Muscle of leg (tissue), 3 donors: ENCODE measurements at regions not wholly inside any gene's neighbourhood (a gene's known extent, or its start where the extent isn't known, plus 50 kb on each side); places are given as distances from the start of the nearest gene placed in this dataset.
A peak's percentile ranks its signal among the peaks of the same experiment; 100 is the strongest.

Experiments used
- DNase-seq: peaks from one replicate; pipeline ENCODE4 v3.0.0; 2013
- H3K27ac ChIP-seq: one replicate; pipeline ENCODE4 v1.5.1; 2013; ENCODE audit warnings: mild to moderate bottlenecking, low read length, control low read depth
- H3K27me3 ChIP-seq: one replicate; pipeline ENCODE4 v1.6.1; 2013; ENCODE audit warnings: low read length; ENCODE audit not compliant: control insufficient read depth, insufficient read depth
- H3K36me3 ChIP-seq: one replicate; pipeline ENCODE4 v1.6.1; 2013; ENCODE audit warnings: low read length; ENCODE audit not compliant: control insufficient read depth, insufficient read depth
- H3K4me1 ChIP-seq: one replicate; pipeline ENCODE4 v1.6.1; 2013; ENCODE audit warnings: low read length; ENCODE audit not compliant: control insufficient read depth, insufficient read depth
- H3K4me3 ChIP-seq: one replicate; pipeline ENCODE4 v1.5.1; 2013; ENCODE audit warnings: low read length, control low read depth
- H3K9me3 ChIP-seq: replicated peaks from 2 replicates; pipeline ENCODE4 v1.6.1; 2013; ENCODE audit warnings: low read depth, low read length; ENCODE audit not compliant: control insufficient read depth
- WGBS: methylation state at CpG from one replicate; pipeline ENCODE4 v1.1.5; 2013; ENCODE audit warnings: missing lambda C conversion rate; ENCODE audit not compliant: insufficient coverage; 5-methylcytosine and 5-hydroxymethylcytosine counted together

DNA sequence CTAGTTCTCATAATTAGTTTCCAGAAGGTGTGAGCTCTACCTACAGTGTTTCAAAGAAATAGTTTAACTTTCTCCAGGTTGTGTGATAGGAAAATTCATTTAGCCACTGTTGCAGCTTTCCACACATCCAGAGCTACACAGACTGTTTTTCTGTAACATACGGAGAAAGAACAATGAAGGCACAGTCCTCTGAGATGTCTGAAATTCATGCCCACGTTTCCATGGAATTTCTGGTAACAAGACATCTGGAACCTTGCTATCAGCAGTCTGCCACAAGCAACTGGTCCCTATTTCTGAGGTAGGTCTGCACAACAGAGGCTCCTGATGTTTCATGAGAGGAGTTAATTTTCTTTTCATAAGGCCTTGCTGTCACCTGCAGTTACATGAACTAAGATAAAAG lies 273.3 kb upstream of the C11orf87 start:
- Histone ChIP-seq H3K4me1 (no peaks in the 10 kb centered on the region), H3K27ac (no peak overlapping the region), H3K36me3 (no peaks in the 10 kb centered on the region), H3K27me3 (no peaks in the 10 kb centered on the region), H3K9me3 (no peaks in the 10 kb centered on the region), H3K4me3 (no peak overlapping the region)
- no CpG with 5 or more reads among the region's 2 CpGs for WGBS
- DNase-seq: peak; percentile 24

- Histone ChIP-seq H3K27me3 (no peaks in the 10 kb centered on the region), H3K4me3 (no peak overlapping the region), H3K4me1 (no peaks in the 10 kb centered on the region), H3K9me3 (no peaks in the 10 kb centered on the region), H3K27ac (no peak overlapping the region), H3K36me3 (no peaks in the 10 kb centered on the region)
- no peak for DNase-seq
- no CpG with 5 or more reads among the region's 2 CpGs for WGBS
These were observed 271.4 kb upstream of the C11orf87 start for GRCh38 chr11:109150581-109150980.

GRCh38 chr11:109153836-109154235 lies 268.2 kb upstream of the C11orf87 start:
- no peak for DNase-seq
- Histone ChIP-seq H3K27ac (no peak overlapping the region), H3K4me1 (no peaks in the 10 kb centered on the region), H3K9me3 (no peaks in the 10 kb centered on the region), H3K4me3 (no peak overlapping the region), H3K27me3 (no peaks in the 10 kb centered on the region), H3K36me3 (no peaks in the 10 kb centered on the region)

DNA sequence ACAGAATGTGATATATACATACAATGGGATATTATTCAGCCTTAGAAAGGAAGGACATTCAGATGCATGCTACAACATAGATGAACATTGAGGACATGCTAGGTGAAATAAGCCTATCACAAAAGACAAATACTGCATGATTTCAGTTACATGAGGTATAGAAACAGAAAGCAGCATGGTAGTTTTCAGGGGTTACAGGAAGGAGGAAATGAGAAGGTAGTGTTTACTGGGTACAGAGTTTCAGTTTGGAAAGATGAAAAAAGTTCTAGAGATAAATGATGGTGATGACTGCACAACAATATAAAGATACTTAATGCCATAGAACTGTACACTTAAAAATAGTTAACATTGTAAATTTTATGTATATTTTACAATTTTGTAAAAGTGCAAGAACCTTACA lies 266.7 kb upstream of the C11orf87 start:
- Histone ChIP-seq H3K27me3 (no peaks in the 10 kb centered on the region), H3K36me3 (no peaks in the 10 kb centered on the region), H3K9me3 (no peaks in the 10 kb centered on the region), H3K4me3 (no peak overlapping the region), H3K4me1 (no peaks in the 10 kb centered on the region), H3K27ac (no peak overlapping the region)
- no peak for DNase-seq

DNA sequence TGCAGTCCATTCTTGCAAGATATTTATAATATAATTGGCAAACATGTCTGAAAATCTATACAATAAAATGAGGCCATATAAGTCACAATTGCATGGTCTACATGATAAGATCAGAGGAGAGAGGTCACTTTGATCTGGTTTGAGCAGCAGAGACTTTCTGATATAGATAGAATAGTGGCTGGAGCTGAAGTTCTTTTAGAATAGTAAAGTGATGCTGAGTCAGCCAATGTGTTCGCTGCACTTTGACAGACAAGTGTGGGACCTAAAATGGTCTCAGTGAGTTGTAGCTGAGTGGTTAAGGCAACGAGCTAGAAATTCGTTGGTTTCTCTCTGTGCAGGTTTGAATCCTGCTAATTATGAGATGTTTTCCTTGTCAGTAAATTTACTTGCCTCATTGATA lies 257.0 kb upstream of the C11orf87 start:
- Histone ChIP-seq H3K4me3 (no peak overlapping the region), H3K4me1 (no peaks in the 10 kb centered on the region), H3K36me3 (no peaks in the 10 kb centered on the region), H3K9me3 (no peaks in the 10 kb centered on the region), H3K27me3 (no peaks in the 10 kb centered on the region), H3K27ac (no peak overlapping the region)
- WGBS: 89% methylated on average over 1 of the region's 3 CpGs
- DNase-seq: no peak

DNA sequence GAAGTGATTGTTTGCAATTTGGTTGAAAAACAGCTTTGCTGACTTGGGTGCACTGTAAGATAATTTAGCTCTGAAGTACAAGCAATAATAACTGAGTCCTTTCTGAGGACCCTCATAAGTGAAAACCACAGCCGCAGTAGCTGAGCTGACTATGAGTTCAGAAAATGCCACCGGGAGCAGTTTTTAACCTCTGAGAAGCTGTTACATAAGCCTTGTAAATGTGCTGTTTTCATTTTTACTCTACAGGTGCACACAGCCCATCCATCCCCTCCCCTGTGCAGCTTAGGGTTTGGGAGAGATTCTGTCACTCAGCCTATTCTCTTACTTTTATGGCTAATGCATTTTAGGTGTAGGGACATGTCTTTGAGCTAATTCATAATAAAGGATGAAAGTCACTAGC lies 255.5 kb upstream of the C11orf87 start:
- DNase-seq: no peak
- Histone ChIP-seq H3K4me1 (no peaks in the 10 kb centered on the region), H3K27ac (no peak overlapping the region), H3K36me3 (no peaks in the 10 kb centered on the region), H3K4me3 (no peak overlapping the region), H3K9me3 (no peaks in the 10 kb centered on the region), H3K27me3 (no peaks in the 10 kb centered on the region)
- 57% methylated on average over 1 of the region's 2 CpGs for WGBS

DNA sequence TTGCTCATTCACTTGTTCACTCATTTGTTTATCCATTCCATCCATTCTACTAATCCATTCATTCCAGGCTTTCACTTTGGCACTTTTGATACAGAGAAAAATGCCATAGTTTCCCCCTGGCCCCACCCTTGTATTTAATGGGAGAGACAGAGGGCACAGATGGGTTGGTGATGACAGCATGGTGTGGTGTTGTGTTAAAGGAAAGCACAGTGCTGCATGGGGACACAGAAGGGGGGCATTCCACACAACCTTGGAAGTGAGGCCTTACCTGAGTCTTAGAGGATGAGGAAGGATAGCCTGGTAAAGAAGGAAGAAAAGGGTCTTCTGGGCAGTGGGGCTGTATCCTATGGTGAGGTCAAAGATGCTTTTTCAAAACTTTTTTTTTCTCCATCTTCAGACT lies 248.5 kb upstream of the C11orf87 start:
- no peak for DNase-seq
- Histone ChIP-seq H3K4me1 (no peaks in the 10 kb centered on the region), H3K4me3 (no peak overlapping the region)

DNA sequence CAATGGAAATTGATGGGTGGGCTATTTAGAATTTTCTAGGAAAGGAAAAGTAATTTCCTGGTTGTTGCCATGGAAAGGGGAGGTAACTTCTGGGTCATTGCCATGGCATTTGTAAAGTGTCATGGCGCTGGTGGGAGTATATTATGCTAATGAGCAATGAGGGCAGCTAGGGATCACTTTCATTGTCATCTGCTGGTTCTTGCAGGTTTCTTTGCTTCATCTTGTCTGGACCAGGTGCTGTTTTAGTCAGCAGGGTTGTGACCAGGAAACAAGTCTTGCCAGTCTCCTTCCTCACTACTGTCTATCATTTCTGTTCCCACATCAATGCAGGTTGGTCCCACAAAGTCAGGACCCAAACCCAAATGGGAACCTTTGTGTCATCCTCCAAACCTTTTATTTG lies 237.6 kb upstream of the C11orf87 start:
- Histone ChIP-seq H3K36me3 (no peaks in the 10 kb centered on the region), H3K4me3 (no peak overlapping the region), H3K9me3 (no peaks in the 10 kb centered on the region), H3K4me1 (no peaks in the 10 kb centered on the region), H3K27me3 (no peaks in the 10 kb centered on the region), H3K27ac (no peak overlapping the region)
- no peak for DNase-seq
- 83% methylated on average over 1 of the region's 1 CpG for WGBS

More for the DNA sequence above, 248.5 kb upstream of the C11orf87 start:
- H3K27me3 ChIP-seq: no peaks in the 10 kb centered on the region
- no peaks in the 10 kb centered on the region for H3K36me3 ChIP-seq
- H3K27ac ChIP-seq: no peak overlapping the region
- no peaks in the 10 kb centered on the region for H3K9me3 ChIP-seq

- no peak overlapping the region for H3K4me3 ChIP-seq
- H3K9me3 ChIP-seq: no peaks in the 10 kb centered on the region
- no peaks in the 10 kb centered on the region for H3K36me3 ChIP-seq
- no peak overlapping the region for H3K27ac ChIP-seq
- H3K27me3 ChIP-seq: no peaks in the 10 kb centered on the region
- no peak for DNase-seq
- H3K4me1 ChIP-seq: no peaks in the 10 kb centered on the region
- 89% methylated on average over 3 of the region's 6 CpGs for WGBS
These were observed 229.1 kb upstream of the C11orf87 start for GRCh38 chr11:109192864-109193263.

- no peak for DNase-seq
- Histone ChIP-seq H3K9me3 (no peaks in the 10 kb centered on the region), H3K27me3 (no peaks in the 10 kb centered on the region), H3K4me3 (no peak overlapping the region), H3K27ac (no peak overlapping the region), H3K36me3 (no peaks in the 10 kb centered on the region), H3K4me1 (no peaks in the 10 kb centered on the region)
- no CpG with 5 or more reads among the region's 1 CpG for WGBS
These were observed 228.1 kb upstream of the C11orf87 start for GRCh38 chr11:109193880-109194279.

DNA sequence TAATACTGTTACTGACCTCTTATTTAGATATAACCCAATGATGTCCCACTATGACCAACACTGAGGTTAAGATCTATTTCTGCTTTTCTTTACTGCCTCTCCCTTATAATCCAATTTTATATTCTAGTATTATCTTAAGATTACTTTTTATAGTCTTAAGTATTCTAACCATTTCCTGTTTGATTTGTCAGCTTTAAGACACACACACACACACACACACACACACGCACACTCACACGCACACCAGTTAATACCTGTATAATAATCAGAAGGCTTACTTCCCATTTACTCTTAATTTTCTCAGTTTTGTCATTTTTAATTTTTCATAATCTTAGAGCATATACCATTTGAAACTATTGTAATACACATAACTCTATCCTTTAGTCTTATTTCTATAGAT lies 226.0 kb upstream of the C11orf87 start:
- H3K27me3 ChIP-seq: no peaks in the 10 kb centered on the region
- no peaks in the 10 kb centered on the region for H3K4me1 ChIP-seq
- DNase-seq: no peak
- no peak overlapping the region for H3K4me3 ChIP-seq
- no peaks in the 10 kb centered on the region for H3K36me3 ChIP-seq
- WGBS: no CpG with 5 or more reads among the region's 2 CpGs
- H3K27ac ChIP-seq: no peak overlapping the region
- H3K9me3 ChIP-seq: no peaks in the 10 kb centered on the region
